ENCODE measurements at regions not wholly inside any gene's neighbourhood (a gene's known extent, or its start where the extent isn't known, plus 50 kb on each side); places are given as distances from the start of the nearest gene placed in this dataset.

- no peak for ATAC-seq
- H3K36me3 ChIP-seq, result no peaks in the 10 kb centered on the region
- H3K27ac ChIP-seq, result no peak overlapping the region
- no peak overlapping the region for H3K4me3 ChIP-seq
- DNase-seq, result no peak
- no peak for TF ChIP-seq CTCF (IDR thresholded peaks at IDR 0.05)
- intact Hi-C loops (cut with DNase I), result no loop called here
- H3K9me3 ChIP-seq, result no peaks in the 10 kb centered on the region
- H3K4me1 ChIP-seq, result no peaks in the 10 kb centered on the region
- peaks cover 6% of the 10 kb centered on the region for H3K27me3 ChIP-seq (ENCODE audit: low read depth)
These were observed 330.9 kb upstream of the SHH start for GRCh38 chr7:156143158-156143557.

GRCh38 chr7:156141941-156142340 is 329.7 kb upstream of the SHH start:
- H3K9me3 ChIP-seq, result no peaks in the 10 kb centered on the region
- no peak for DNase-seq
- intact Hi-C loops (cut with DNase I), result no loop called here
- H3K4me1 ChIP-seq, result no peaks in the 10 kb centered on the region
- H3K4me3 ChIP-seq, result no peak overlapping the region
- H3K36me3 ChIP-seq, result no peaks in the 10 kb centered on the region
- no peak overlapping the region for H3K27ac ChIP-seq
- no peak for ATAC-seq
- TF ChIP-seq CTCF (IDR thresholded peaks at IDR 0.05), result no peak
- H3K27me3 ChIP-seq (ENCODE audit: low read depth), result peaks cover 6% of the 10 kb centered on the region

DNA sequence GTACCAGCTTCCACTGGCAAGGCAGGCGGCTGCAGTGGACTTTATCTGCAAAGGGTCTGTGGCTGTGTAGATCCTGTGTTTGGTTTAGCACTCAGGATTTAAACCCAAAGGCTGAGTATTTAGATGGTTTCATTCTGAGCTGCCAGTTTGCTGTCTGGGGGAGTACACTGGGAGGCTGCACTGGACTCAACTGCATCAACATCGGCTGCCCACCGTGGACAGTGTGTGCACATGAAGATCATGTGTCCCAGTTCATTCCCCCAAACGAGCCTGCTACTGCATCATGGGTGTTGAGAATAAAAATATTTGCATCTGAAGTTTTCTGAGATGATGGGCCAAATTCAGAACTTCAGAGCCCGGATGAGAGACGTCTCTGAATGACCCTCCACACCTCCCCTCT is 328.6 kb upstream of the SHH start:
- H3K4me1 ChIP-seq, result no peaks in the 10 kb centered on the region
- H3K36me3 ChIP-seq, result no peaks in the 10 kb centered on the region
- H3K9me3 ChIP-seq, result no peaks in the 10 kb centered on the region
- H3K27ac ChIP-seq, result no peak overlapping the region
- no peak overlapping the region for H3K4me3 ChIP-seq
- intact Hi-C loops (cut with DNase I), result no loop called here
- peaks cover 6% of the 10 kb centered on the region for H3K27me3 ChIP-seq (ENCODE audit: low read depth)
- no peak for TF ChIP-seq CTCF (IDR thresholded peaks at IDR 0.05)
- ATAC-seq (no peak), DNase-seq (no peak)

GRCh38 chr7:156140447-156140846 is 328.2 kb upstream of the SHH start:
- Histone ChIP-seq H3K9me3 (no peaks in the 10 kb centered on the region), H3K4me1 (no peaks in the 10 kb centered on the region), H3K27me3 (ENCODE audit: low read depth) (peaks cover 6% of the 10 kb centered on the region), H3K36me3 (no peaks in the 10 kb centered on the region), H3K4me3 (no peak overlapping the region), H3K27ac (no peak overlapping the region)
- no peak for DNase-seq
- no peak for TF ChIP-seq CTCF (IDR thresholded peaks at IDR 0.05)
- intact Hi-C loops (cut with DNase I), result no loop called here
- no peak for ATAC-seq

- intact Hi-C loops (cut with DNase I), result no loop called here
- no peak for TF ChIP-seq CTCF (IDR thresholded peaks at IDR 0.05)
- Histone ChIP-seq H3K4me3 (no peak overlapping the region), H3K4me1 (no peaks in the 10 kb centered on the region), H3K9me3 (no peaks in the 10 kb centered on the region), H3K27ac (no peak overlapping the region), H3K36me3 (no peaks in the 10 kb centered on the region), H3K27me3 (ENCODE audit: low read depth) (peaks cover 6% of the 10 kb centered on the region)
- no peak for ATAC-seq
- no peak for DNase-seq
These were observed 327.4 kb upstream of the SHH start for GRCh38 chr7:156139633-156140032.

DNA sequence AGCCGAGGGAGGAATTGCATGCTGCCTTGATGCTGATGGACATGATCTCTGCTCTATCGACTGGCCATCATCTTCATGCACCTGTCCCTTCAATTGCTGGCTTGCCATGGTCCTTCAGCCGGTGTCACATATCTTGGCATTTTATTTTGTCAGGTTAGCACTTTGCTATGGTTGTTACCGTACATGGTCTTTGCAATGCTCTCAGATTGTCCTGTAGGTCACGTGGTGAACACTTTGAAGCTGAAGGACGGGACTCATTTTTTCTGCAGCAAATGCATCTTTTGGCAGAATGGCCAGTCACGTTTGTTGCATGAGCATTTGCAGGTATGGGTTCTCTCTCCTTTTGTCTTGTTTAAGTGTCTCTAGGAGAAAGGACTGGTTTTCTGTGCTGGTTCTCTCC is 326.8 kb upstream of the SHH start:
- intact Hi-C loops (cut with DNase I), result no loop called here
- no peaks in the 10 kb centered on the region for H3K9me3 ChIP-seq
- H3K27me3 ChIP-seq (ENCODE audit: low read depth), result peaks cover 3% of the 10 kb centered on the region
- H3K4me1 ChIP-seq, result no peaks in the 10 kb centered on the region
- H3K4me3 ChIP-seq, result no peak overlapping the region
- no peak overlapping the region for H3K27ac ChIP-seq
- no peaks in the 10 kb centered on the region for H3K36me3 ChIP-seq
- DNase-seq (no peak), ATAC-seq (no peak)
- TF ChIP-seq CTCF (IDR thresholded peaks at IDR 0.05), result no peak

All from lower lobe of right lung (tissue), 2 donors.